BLaER1 treated with 17β-estradiol and CSF1 and Interleukin-3, amounts not matched to agents 10 nM and 100 nM (cell line): ENCODE measurements at regions not wholly inside any gene's neighbourhood (a gene's known extent, or its start where the extent isn't known, plus 50 kb on each side); places are given as distances from the start of the nearest gene placed in this dataset.
"Not testable (repeated sequence)": the region's sequence is repeated elsewhere in the genome, so short reads cannot be mapped to it uniquely, and the experiment has no call there.

ENCODE experiments used
- H3K27ac ChIP-seq, 11 experiments: shearing (Covaris generic); formaldehyde crosslinking; 2 replicates each; pipeline ENCODE4 v1.8.1; 2022
- H3K27me3 ChIP-seq, 11 experiments: shearing (Covaris generic); formaldehyde crosslinking; 2 replicates each; pipeline ENCODE4 v1.8.1; 2022
- H3K36me3 ChIP-seq, 11 experiments: shearing (Covaris generic); formaldehyde crosslinking; 2 replicates each; pipeline ENCODE4 v1.8.1; 2022
- H3K4me1 ChIP-seq, 10 experiments: shearing (Covaris generic); formaldehyde crosslinking; 2 replicates each; pipeline ENCODE4 v1.8.1; 2022
- H3K4me2 ChIP-seq, 11 experiments: shearing (Covaris generic); formaldehyde crosslinking; 2 replicates each; pipeline ENCODE4 v1.8.1; 2022
- H3K4me3 ChIP-seq, 10 experiments: shearing (Covaris generic); formaldehyde crosslinking; 2 replicates each; pipeline ENCODE4 v1.8.1; 2022
- H3K9ac ChIP-seq, 11 experiments: shearing (Covaris generic); formaldehyde crosslinking; 2 replicates each; pipeline ENCODE4 v1.8.1; 2022
- H3K9me3 ChIP-seq, 11 experiments: shearing (Covaris generic); formaldehyde crosslinking; replicated peaks in 1 of 11; 2 replicates each; pipeline ENCODE4 v1.8.1; 2022
- H4K20me1 ChIP-seq, 11 experiments: shearing (Covaris generic); formaldehyde crosslinking; 2 replicates each; pipeline ENCODE4 v1.8.1; 2022
- Cebpa-rat ChIP-seq, 11 experiments: shearing (Covaris generic); IDR thresholded peaks; 2 replicates each; pipeline ENCODE4 v1.8.1; 2022

- Histone ChIP-seq H3K4me2 (no peak overlapping the region), H3K9me3 (0 out of 22 replicates have a peak, but pooled peaks cover 0 to 2% (median 0%) of the 10 kb centered on the region in 11 experiments), H3K36me3 (no peaks in the 10 kb centered on the region), H3K9ac (no peak overlapping the region), H3K4me3 (no peak overlapping the region), H4K20me1 (no peaks in the 10 kb centered on the region), H3K27ac (no peak overlapping the region), H3K27me3 (no peaks in the 10 kb centered on the region), H3K4me1 (no peaks in the 10 kb centered on the region)
- TF ChIP-seq Cebpa-rat (IDR thresholded peaks at IDR 0.05): no peak
These were observed 829.9 kb upstream of the CDH9 start for GRCh38 chr5:27868292-27868691.

DNA sequence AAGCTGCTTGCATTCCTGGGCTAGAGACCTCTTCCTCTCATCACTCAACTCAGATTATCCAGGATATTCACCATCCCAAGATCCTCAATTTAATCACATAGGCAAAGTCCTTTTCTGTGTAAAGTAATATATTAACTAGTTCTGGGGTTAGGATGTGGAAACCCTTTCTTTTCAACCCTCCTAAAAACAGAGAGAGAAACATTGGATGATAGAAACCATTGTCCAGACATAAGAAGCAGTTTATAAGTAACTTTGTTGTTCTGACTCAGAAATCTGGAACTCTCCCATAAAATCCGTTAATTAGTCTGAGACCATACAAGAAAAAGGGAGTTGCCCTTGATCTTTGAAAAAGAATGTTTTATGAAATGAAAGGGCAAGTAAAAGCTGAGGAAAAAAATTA is 817.1 kb upstream of the CDH9 start:
- H3K9ac ChIP-seq: no peak overlapping the region

DNA sequence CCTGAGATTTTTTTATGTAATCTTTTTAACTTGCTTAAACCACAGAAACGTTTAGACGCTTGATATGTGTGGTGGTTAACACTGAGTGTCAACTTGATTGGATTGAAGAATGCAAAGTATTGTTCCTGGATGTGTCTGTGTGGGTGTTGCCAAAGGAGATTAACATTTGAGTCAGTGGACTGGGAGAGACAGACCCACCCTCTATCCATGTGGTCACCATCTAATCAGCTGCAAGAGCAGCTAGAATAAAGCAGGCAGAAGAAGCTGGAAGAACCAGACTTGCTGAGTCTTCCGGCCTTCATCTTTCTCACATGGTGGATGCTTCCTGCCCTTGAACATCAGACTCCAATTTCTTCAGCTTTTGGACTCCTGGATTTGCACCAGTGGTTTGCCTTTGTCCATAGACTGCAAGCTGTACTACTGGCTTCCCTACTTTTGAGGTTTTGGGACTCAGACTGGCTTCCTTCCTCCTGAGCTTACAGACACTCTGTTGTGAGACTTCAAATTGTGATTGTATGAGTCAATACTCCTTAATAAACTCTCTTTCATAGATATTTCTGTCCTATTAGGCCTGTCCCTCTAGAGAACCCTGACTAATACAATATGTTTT is 816.0 kb upstream of the CDH9 start:
- Histone ChIP-seq H3K27me3 (no peaks in the 10 kb centered on the region), H3K9ac (no peak overlapping the region), H3K4me3 (no peak overlapping the region), H3K9me3 (peaks cover 0 to 6% (median 0%) of the 10 kb centered on the region in 11 experiments; a peak in 3 of 22 replicates), H3K27ac (no peak overlapping the region), H3K36me3 (no peaks in the 10 kb centered on the region), H3K4me2 (no peak overlapping the region), H3K4me1 (peaks cover 0 to 10% (median 0%) of the 10 kb centered on the region in 10 experiments; a peak in 2 of 20 replicates), H4K20me1 (no peaks in the 10 kb centered on the region)
- TF ChIP-seq Cebpa-rat (IDR thresholded peaks at IDR 0.05): no peak

More for the DNA sequence above, 817.1 kb upstream of the CDH9 start:
- Histone ChIP-seq H3K9me3 (peaks cover 0 to 12% (median 5%) of the 10 kb centered on the region in 11 experiments; a peak in 9 of 22 replicates), H3K4me1 (peaks cover 0 to 10% (median 0%) of the 10 kb centered on the region in 10 experiments; a peak in 2 of 20 replicates), H3K4me3 (no peak overlapping the region), H3K36me3 (no peaks in the 10 kb centered on the region), H4K20me1 (no peaks in the 10 kb centered on the region), H3K4me2 (no peak overlapping the region), H3K27me3 (no peaks in the 10 kb centered on the region), H3K27ac (no peak overlapping the region)
- TF ChIP-seq Cebpa-rat (IDR thresholded peaks at IDR 0.05): no peak

DNA sequence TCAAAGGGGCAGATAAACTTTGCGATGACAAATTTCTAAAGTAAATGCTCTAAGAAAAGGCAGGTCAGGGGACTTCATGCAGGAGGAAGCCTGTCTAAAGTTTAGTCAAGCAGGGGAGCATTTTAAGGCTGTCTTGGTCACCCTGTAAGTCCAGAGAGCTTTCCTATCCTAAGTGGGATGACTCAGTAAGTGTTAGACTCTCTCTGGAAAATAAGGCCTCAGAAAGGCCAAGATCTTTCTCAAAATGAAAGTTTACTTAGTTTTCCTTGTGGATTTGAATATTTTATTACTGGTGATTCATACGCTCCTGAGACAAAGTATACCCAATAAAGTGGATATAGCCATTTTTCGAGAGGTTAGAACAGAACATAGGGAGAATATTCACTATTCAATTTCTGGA is 806.9 kb upstream of the CDH9 start:
- no peak for TF ChIP-seq Cebpa-rat (IDR thresholded peaks at IDR 0.05)
- Histone ChIP-seq H3K27ac (no peak overlapping the region), H3K9ac (no peak overlapping the region), H3K4me2 (no peak overlapping the region), H3K4me1 (no peaks in the 10 kb centered on the region), H3K36me3 (no peaks in the 10 kb centered on the region), H3K27me3 (no peaks in the 10 kb centered on the region), H4K20me1 (no peaks in the 10 kb centered on the region), H3K9me3 (no peaks in the 10 kb centered on the region), H3K4me3 (no peak overlapping the region)

DNA sequence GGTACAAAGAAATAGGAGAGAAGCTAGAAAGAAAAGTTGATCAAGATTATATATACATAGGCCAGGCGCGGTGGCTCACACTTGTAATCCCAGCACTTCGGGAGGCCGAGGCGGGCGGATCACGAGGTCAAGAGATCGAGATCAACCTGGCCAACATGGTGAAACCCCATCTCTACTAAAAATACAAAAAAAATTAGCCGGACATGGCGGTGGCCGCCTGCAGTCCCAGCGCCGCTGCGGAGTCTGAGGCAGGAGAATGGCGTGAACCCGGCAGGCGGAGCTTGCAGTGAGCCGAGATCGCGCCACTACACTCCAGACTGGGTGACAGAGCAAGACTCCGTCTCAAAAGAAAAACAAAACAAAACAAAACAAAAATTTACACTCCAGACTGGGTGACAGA is 798.3 kb upstream of the CDH9 start:
- H3K4me3 ChIP-seq, H3K4me1 ChIP-seq, H3K36me3 ChIP-seq, H3K27me3 ChIP-seq, H3K4me2 ChIP-seq, H4K20me1 ChIP-seq, H3K27ac ChIP-seq, H3K9ac ChIP-seq, H3K9me3 ChIP-seq: not testable (repeated sequence)

DNA sequence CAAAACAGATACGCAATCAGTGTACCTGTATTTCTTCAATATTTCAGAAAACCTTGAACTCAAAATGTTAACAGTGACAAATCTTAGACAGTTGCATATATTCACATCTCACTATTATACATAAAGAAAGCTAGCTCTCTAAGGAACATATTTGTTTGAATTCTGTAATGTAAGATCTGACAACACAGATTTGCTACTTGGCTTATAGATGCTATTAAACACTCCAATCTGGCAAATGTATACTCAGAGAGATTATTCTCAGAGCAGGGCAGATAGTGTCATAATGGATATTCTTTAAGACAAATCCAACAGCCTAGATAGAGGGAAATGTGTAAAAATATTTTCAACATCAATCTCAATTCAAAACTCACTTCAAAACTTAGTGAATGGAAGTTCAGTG is 794.5 kb upstream of the CDH9 start:
- Histone ChIP-seq H3K4me1 (no peaks in the 10 kb centered on the region), H3K9me3 (no peaks in the 10 kb centered on the region), H3K4me3 (no peak overlapping the region), H3K36me3 (no peaks in the 10 kb centered on the region), H3K9ac (no peak overlapping the region), H3K4me2 (no peak overlapping the region), H3K27ac (no peak overlapping the region), H4K20me1 (no peaks in the 10 kb centered on the region), H3K27me3 (no peaks in the 10 kb centered on the region)
- no peak for TF ChIP-seq Cebpa-rat (IDR thresholded peaks at IDR 0.05)

- TF ChIP-seq Cebpa-rat (IDR thresholded peaks at IDR 0.05): no peak
- Histone ChIP-seq H3K4me3 (no peak overlapping the region), H4K20me1 (no peaks in the 10 kb centered on the region), H3K36me3 (no peaks in the 10 kb centered on the region), H3K4me2 (no peak overlapping the region), H3K9me3 (no peaks in the 10 kb centered on the region), H3K27ac (no peak overlapping the region), H3K9ac (no peak overlapping the region), H3K27me3 (no peaks in the 10 kb centered on the region), H3K4me1 (peaks cover 0 to 19% (median 0%) of the 10 kb centered on the region in 10 experiments; a peak in 5 of 20 replicates)
These were observed 792.2 kb upstream of the CDH9 start for GRCh38 chr5:27830546-27830945.

GRCh38 chr5:27821681-27822080 is 783.3 kb upstream of the CDH9 start:
- Histone ChIP-seq H3K9me3 (no peaks in the 10 kb centered on the region), H4K20me1 (no peaks in the 10 kb centered on the region), H3K36me3 (no peaks in the 10 kb centered on the region), H3K9ac (no peak overlapping the region), H3K4me3 (no peak overlapping the region), H3K27ac (no peak overlapping the region), H3K4me1 (peaks cover 0 to 10% (median 1%) of the 10 kb centered on the region in 10 experiments; a peak in 7 of 20 replicates), H3K27me3 (no peaks in the 10 kb centered on the region), H3K4me2 (no peak overlapping the region)
- no peak for TF ChIP-seq Cebpa-rat (IDR thresholded peaks at IDR 0.05)

DNA sequence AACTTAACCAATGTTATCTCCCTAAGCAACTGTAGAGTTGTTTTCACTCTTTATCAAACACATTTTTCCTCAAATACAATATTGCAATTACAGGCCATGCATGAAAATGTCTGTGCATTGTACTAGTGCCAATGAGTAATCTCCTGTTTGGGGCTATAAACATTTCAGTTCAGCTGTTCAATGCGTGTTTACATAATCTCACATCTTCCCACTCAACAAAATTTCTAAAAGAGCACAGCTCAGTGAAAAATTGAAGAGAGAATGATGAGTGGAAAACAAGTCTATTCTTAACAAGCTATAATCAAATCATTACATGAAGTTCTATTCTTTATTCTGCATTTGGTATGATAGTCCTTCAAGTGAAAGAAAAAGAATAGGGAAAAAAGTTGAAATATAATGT is 780.5 kb upstream of the CDH9 start:
- Histone ChIP-seq H3K4me2 (no peak overlapping the region), H3K27me3 (no peaks in the 10 kb centered on the region), H3K4me1 (peaks cover 0 to 7% (median 0%) of the 10 kb centered on the region in 10 experiments; a peak in 3 of 20 replicates), H3K9ac (no peak overlapping the region), H3K36me3 (no peaks in the 10 kb centered on the region), H3K27ac (no peak overlapping the region), H3K4me3 (no peak overlapping the region), H3K9me3 (no peaks in the 10 kb centered on the region; a peak in 1 of 22 replicates), H4K20me1 (no peaks in the 10 kb centered on the region)
- TF ChIP-seq Cebpa-rat (IDR thresholded peaks at IDR 0.05): no peak

DNA sequence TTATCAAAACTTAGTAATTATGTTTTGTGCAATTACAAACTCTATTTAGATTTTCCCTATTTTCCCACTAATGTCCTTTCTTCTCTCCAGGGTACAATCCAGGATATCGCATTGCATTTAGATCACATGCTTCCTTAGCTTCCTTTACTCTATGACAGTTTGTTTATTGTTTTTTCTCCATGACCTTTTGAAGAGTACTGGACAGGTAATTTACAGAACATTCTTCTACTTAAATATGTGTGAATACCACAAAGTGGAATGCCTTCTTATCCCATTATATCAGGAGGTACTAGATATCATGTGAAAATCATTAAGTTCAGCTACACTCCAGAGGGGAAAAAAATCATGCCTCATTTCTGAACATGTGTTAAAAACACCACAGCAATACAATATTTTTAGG is 776.6 kb upstream of the CDH9 start:
- no peak for TF ChIP-seq Cebpa-rat (IDR thresholded peaks at IDR 0.05)
- Histone ChIP-seq H3K36me3 (no peaks in the 10 kb centered on the region), H3K27me3 (no peaks in the 10 kb centered on the region), H3K4me1 (peaks cover 0 to 11% (median 5%) of the 10 kb centered on the region in 10 experiments; a peak in 6 of 20 replicates), H3K9ac (no peak overlapping the region), H3K27ac (no peak overlapping the region), H3K4me3 (no peak overlapping the region), H3K4me2 (no peak overlapping the region), H4K20me1 (no peaks in the 10 kb centered on the region), H3K9me3 (no peaks in the 10 kb centered on the region; a peak in 1 of 22 replicates)
